Midbrain (tissue), 1 donor: ENCODE measurements at regions not wholly inside any gene's neighbourhood (a gene's known extent, or its start where the extent isn't known, plus 50 kb on each side); places are given as distances from the start of the nearest gene placed in this dataset.
A peak's percentile ranks its signal among the peaks of the same experiment; 100 is the strongest.

Experiments used
- DNase-seq: peaks from one replicate; lab custom pipeline; 2025; lab: John Stamatoyannopoulos, UW

- peak; percentile 87 for DNase-seq
Observed at GRCh38 chrX:131778269-131779218, 234.7 kb downstream of the OR13H1 start.

GRCh38 chrX:131779306-131779705 lies 235.4 kb downstream of the OR13H1 start:
- DNase-seq: no peak

GRCh38 chrX:131779741-131780140 lies 235.9 kb downstream of the OR13H1 start:
- DNase-seq: no peak

- no peak for DNase-seq
Observed at GRCh38 chrX:131782646-131783045, 238.8 kb downstream of the OR13H1 start.

GRCh38 chrX:131783555-131784308 lies 239.4 kb upstream of the STK26 start:
- peak; percentile 90 for DNase-seq

GRCh38 chrX:131789664-131790063 lies 233.4 kb upstream of the STK26 start:
- no peak for DNase-seq

- no peak for DNase-seq
Observed at GRCh38 chrX:131791608-131792355, 231.3 kb upstream of the STK26 start.

GRCh38 chrX:131792356-131792749 lies 230.7 kb upstream of the STK26 start:
- DNase-seq: peak; percentile 91

GRCh38 chrX:131792789-131793462 lies 230.2 kb upstream of the STK26 start:
- DNase-seq: peak; percentile 91

GRCh38 chrX:131795442-131796229 lies 227.5 kb upstream of the STK26 start:
- no peak for DNase-seq

GRCh38 chrX:131801066-131801465 lies 222.0 kb upstream of the STK26 start:
- no peak for DNase-seq

GRCh38 chrX:131801911-131802310 lies 221.2 kb upstream of the STK26 start:
- no peak for DNase-seq

GRCh38 chrX:131802836-131803626 lies 220.1 kb upstream of the STK26 start:
- peak; percentile 83 for DNase-seq

- peak; percentile 90 for DNase-seq
Observed at GRCh38 chrX:131812847-131813825, 210.0 kb upstream of the STK26 start.

- DNase-seq: peak; percentile 92
Observed at GRCh38 chrX:131816551-131817136, 206.5 kb upstream of the STK26 start.

GRCh38 chrX:131818297-131818936 lies 204.7 kb upstream of the STK26 start:
- no peak for DNase-seq

- DNase-seq: peak; percentile 89
Observed at GRCh38 chrX:131821945-131822622, 201.0 kb upstream of the STK26 start.
